ENCODE measurements at regions not wholly inside any gene's neighbourhood (a gene's known extent, or its start where the extent isn't known, plus 50 kb on each side); places are given as distances from the start of the nearest gene placed in this dataset.

DNA sequence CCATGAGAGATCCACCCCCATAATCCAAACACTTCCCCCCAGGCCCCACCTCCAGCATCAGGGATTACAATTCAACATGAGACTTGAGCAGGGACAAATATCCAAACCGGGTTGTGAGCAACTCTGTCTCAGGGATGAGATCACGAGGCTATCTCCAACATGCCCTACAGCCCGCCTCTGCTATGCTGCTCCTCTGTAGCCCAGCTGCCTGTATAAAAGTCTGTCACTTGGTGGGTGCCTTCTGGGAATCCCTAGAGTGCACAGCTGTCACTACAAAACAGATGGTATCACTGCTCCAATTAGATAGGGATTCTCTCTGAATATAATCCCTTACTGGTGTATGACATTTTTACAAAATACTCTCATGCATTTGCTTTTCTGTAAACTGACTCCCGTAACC lies 114.9 kb upstream of the NANOS1 start:
- TF ChIP-seq, protein P1, sequence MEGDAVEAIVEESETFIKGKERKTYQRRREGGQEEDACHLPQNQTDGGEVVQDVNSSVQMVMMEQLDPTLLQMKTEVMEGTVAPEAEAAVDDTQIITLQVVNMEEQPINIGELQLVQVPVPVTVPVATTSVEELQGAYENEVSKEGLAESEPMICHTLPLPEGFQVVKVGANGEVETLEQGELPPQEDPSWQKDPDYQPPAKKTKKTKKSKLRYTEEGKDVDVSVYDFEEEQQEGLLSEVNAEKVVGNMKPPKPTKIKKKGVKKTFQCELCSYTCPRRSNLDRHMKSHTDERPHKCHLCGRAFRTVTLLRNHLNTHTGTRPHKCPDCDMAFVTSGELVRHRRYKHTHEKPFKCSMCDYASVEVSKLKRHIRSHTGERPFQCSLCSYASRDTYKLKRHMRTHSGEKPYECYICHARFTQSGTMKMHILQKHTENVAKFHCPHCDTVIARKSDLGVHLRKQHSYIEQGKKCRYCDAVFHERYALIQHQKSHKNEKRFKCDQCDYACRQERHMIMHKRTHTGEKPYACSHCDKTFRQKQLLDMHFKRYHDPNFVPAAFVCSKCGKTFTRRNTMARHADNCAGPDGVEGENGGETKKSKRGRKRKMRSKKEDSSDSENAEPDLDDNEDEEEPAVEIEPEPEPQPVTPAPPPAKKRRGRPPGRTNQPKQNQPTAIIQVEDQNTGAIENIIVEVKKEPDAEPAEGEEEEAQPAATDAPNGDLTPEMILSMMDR (IDR thresholded peaks at IDR 0.05) = no peak
- TF ChIP-seq EP300 (IDR thresholded peaks at IDR 0.05) (no peak), POLR2A (IDR thresholded peaks at IDR 0.05; ENCODE audit: low read depth) (no peak), POLR2AphosphoS5 (IDR thresholded peaks at IDR 0.05) (no peak)
